ENCODE measurements at regions not wholly inside any gene's neighbourhood (a gene's known extent, or its start where the extent isn't known, plus 50 kb on each side); places are given as distances from the start of the nearest gene placed in this dataset.

DNA sequence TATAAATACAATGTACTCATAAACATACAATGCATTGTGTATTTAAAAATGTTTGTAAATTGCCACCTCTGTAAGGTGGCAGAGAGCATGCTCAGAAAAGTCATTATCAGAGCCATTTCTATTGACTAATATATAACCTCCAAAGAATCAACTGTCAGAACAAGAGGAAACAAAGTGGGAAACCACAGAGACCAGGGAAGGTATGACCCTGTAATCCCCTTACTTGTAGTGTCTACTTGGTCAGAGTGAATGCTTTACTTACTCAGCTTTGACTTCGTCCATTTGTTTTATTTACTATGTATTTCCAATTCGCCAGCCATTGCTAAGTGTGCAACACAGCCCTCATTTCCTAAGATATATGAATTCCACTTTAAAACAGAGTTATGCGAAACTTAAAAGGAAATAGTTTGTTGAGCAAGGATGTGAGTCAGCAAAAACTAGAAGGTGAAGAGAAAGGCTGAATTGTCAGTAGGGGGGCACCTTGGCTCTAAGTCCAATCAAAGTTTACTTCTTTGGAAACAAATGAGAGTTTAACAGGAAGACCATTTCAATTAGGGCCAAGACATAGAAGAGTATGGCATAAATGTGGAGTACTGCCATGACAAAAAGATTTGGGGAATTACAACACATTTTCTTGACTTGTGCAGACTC, 671.7 kb upstream of the PTBP2 start:
- H3K27ac ChIP-seq (ENCODE audit: low read depth, low read length) = no peak overlapping the region
- H3K4me1 ChIP-seq (ENCODE audit: control insufficient read depth, insufficient read depth, low read length) = no peaks in the 10 kb centered on the region
- no peaks in the 10 kb centered on the region; the same call in 1 of the 2 replicates for H3K9me3 ChIP-seq (ENCODE audit: control insufficient read depth, insufficient read depth, low read length)
- no peaks in the 10 kb centered on the region for H3K27me3 ChIP-seq (ENCODE audit: control insufficient read depth, insufficient read depth, low read length)
- no peak overlapping the region for H3K9ac ChIP-seq (ENCODE audit: low read depth, low read length)
- H3K36me3 ChIP-seq (ENCODE audit: control insufficient read depth, insufficient read depth, low read length) = no peaks in the 10 kb centered on the region
- no peak overlapping the region for H3K4me3 ChIP-seq (ENCODE audit: low read depth, low read length)

DNA sequence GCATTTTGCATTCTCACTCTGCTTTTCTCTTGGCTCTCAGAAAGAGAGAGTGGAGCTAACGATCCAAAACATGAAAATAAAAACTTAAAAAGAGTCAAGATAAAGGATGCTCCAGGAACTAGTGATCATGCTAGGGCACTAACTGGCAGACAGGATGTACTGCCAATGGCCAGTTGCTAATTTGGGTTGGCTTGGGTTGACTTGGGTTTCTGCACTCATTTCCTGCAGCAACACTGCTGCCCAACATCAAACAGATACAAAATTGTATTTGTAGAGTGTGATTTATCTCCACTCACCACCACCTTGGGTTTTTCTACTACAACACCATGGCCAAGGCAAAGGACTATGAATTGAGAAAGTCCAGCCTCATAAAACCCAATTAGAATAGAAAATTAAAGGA, 662.3 kb upstream of the PTBP2 start:
- no peak overlapping the region for H3K27ac ChIP-seq (ENCODE audit: low read depth, low read length)
- no peak overlapping the region for H3K9ac ChIP-seq (ENCODE audit: low read depth, low read length)
- H3K9me3 ChIP-seq (ENCODE audit: control insufficient read depth, insufficient read depth, low read length) = peaks cover 20% of the 10 kb centered on the region
- H3K36me3 ChIP-seq (ENCODE audit: control insufficient read depth, insufficient read depth, low read length) = no peaks in the 10 kb centered on the region
- H3K4me1 ChIP-seq (ENCODE audit: control insufficient read depth, insufficient read depth, low read length) = peaks cover 9% of the 10 kb centered on the region
- H3K27me3 ChIP-seq (ENCODE audit: control insufficient read depth, insufficient read depth, low read length) = no peaks in the 10 kb centered on the region
- no peak overlapping the region for H3K4me3 ChIP-seq (ENCODE audit: low read depth, low read length)

DNA sequence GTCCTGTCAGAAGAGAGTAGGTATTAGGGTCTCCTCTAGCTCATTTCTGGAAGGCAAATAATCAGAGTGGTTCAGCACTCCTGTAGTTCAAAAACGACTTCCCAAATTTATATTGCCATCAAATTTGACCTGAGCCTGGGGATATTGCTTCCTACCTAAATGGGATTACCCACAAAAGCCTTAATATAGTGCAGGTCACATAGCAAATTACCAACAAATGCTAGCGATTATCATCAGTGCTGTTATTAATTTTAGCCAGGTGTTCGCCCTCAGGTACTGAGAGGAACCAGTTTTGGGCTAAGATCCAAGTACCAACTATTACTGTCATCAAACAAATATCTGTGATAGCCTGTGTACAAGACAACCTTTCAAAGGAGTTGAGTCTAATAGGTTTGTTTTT, 661.8 kb upstream of the PTBP2 start:
- Histone ChIP-seq H3K4me3 (ENCODE audit: low read depth, low read length) (no peak overlapping the region), H3K9me3 (ENCODE audit: control insufficient read depth, insufficient read depth, low read length) (peaks cover 20% of the 10 kb centered on the region), H3K27ac (ENCODE audit: low read depth, low read length) (no peak overlapping the region), H3K27me3 (ENCODE audit: control insufficient read depth, insufficient read depth, low read length) (no peaks in the 10 kb centered on the region), H3K9ac (ENCODE audit: low read depth, low read length) (no peak overlapping the region), H3K36me3 (ENCODE audit: control insufficient read depth, insufficient read depth, low read length) (no peaks in the 10 kb centered on the region), H3K4me1 (ENCODE audit: control insufficient read depth, insufficient read depth, low read length) (peaks cover 9% of the 10 kb centered on the region)

DNA sequence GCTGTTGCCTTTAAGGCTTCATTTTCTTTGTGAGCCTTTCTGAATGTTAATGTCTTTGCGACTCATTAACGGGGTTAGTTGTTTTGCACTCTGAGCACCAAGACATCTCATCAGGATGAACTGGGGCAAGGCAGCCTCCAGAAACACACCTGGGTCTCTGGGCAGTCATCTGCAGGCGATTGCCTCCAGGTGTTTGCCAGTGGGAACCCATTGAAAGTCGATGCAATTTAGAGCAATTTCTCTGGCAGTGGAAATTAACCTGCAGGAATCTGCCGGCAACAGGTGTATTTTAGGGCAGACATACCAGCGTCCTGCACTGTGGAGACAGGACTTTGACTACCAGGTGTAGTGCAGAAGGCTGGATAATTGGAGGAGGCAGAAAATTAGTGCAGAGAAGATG, 661.0 kb upstream of the PTBP2 start:
- Histone ChIP-seq H3K9ac (ENCODE audit: low read depth, low read length) (no peak overlapping the region; the same call in 1 of the 2 replicates), H3K9me3 (ENCODE audit: control insufficient read depth, insufficient read depth, low read length) (peaks cover 20% of the 10 kb centered on the region), H3K27ac (ENCODE audit: low read depth, low read length) (no peak overlapping the region), H3K36me3 (ENCODE audit: control insufficient read depth, insufficient read depth, low read length) (no peaks in the 10 kb centered on the region), H3K4me1 (ENCODE audit: control insufficient read depth, insufficient read depth, low read length) (peaks cover 9% of the 10 kb centered on the region), H3K4me3 (ENCODE audit: low read depth, low read length) (no peak overlapping the region; the same call in 1 of the 2 replicates), H3K27me3 (ENCODE audit: control insufficient read depth, insufficient read depth, low read length) (no peaks in the 10 kb centered on the region)

DNA sequence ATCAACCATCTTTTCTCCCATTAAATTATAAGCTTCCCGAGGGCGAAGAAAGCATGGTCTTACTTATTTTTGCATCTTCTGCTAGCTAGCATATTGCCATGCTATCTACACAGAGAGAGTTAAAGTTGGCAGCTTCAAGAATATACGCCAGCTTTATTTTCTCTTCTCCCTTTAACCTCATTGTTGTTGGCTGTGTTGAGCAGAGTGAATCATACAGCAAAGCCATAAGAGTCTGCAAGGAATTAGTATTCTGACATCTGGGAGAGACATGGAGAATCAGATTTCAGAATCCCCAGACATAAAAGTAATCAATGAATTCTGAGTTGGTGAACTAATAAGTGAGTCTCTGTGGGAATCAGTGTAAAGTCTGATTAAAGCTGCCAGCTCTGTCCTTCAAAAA, 649.6 kb upstream of the PTBP2 start:
- no peaks in the 10 kb centered on the region for H3K9me3 ChIP-seq (ENCODE audit: control insufficient read depth, insufficient read depth, low read length)
- no peaks in the 10 kb centered on the region for H3K36me3 ChIP-seq (ENCODE audit: control insufficient read depth, insufficient read depth, low read length)
- no peak overlapping the region for H3K4me3 ChIP-seq (ENCODE audit: low read depth, low read length)
- H3K4me1 ChIP-seq (ENCODE audit: control insufficient read depth, insufficient read depth, low read length) = no peaks in the 10 kb centered on the region
- H3K9ac ChIP-seq (ENCODE audit: low read depth, low read length) = no peak overlapping the region
- no peaks in the 10 kb centered on the region for H3K27me3 ChIP-seq (ENCODE audit: control insufficient read depth, insufficient read depth, low read length)
- no peak overlapping the region for H3K27ac ChIP-seq (ENCODE audit: low read depth, low read length)

DNA sequence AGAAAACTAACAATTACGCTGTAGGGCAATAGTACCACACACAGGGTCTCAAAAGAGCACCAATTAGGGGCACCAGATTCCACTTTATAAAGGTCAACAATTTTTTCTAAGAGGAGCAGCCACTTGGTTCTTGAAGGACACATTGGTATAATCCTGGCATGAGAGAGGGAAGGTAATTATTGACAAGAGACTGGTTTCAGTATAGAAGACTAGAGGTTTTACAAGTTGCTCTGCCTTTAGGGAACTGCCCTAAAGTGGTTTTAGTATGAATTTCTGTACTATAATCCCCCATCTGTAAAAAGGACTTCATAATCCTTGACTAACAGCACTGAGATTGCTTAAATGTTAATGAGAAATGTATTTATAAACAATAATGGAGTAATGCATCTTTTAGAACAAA, 648.5 kb upstream of the PTBP2 start:
- Histone ChIP-seq H3K9ac (ENCODE audit: low read depth, low read length) (no peak overlapping the region), H3K27me3 (ENCODE audit: control insufficient read depth, insufficient read depth, low read length) (no peaks in the 10 kb centered on the region), H3K4me1 (ENCODE audit: control insufficient read depth, insufficient read depth, low read length) (no peaks in the 10 kb centered on the region), H3K27ac (ENCODE audit: low read depth, low read length) (no peak overlapping the region), H3K9me3 (ENCODE audit: control insufficient read depth, insufficient read depth, low read length) (no peaks in the 10 kb centered on the region), H3K4me3 (ENCODE audit: low read depth, low read length) (no peak overlapping the region), H3K36me3 (ENCODE audit: control insufficient read depth, insufficient read depth, low read length) (no peaks in the 10 kb centered on the region)

DNA sequence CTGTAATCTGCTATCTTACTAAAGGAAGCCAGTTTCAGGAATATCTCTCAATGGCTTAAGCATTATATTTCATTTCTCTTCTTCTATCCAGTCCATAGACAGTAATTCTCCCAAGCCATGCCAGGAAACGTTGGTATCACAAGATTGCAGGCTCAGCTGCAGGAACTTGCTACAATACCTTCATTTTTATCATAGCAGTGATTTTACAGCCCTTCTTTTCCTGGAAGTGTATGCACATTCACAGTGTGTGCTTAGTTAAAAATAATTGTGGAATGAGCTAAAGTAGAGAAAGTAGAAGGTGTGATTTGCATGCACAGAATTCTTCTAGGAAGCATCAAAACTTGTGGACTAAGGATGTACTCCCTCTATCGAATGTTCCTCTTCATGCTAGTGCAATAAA, 647.2 kb upstream of the PTBP2 start:
- no peaks in the 10 kb centered on the region for H3K9me3 ChIP-seq (ENCODE audit: control insufficient read depth, insufficient read depth, low read length)
- H3K9ac ChIP-seq (ENCODE audit: low read depth, low read length) = no peak overlapping the region
- no peaks in the 10 kb centered on the region for H3K36me3 ChIP-seq (ENCODE audit: control insufficient read depth, insufficient read depth, low read length)
- H3K4me1 ChIP-seq (ENCODE audit: control insufficient read depth, insufficient read depth, low read length) = no peaks in the 10 kb centered on the region
- no peak overlapping the region for H3K4me3 ChIP-seq (ENCODE audit: low read depth, low read length)
- H3K27ac ChIP-seq (ENCODE audit: low read depth, low read length) = no peak overlapping the region
- no peaks in the 10 kb centered on the region for H3K27me3 ChIP-seq (ENCODE audit: control insufficient read depth, insufficient read depth, low read length)

DNA sequence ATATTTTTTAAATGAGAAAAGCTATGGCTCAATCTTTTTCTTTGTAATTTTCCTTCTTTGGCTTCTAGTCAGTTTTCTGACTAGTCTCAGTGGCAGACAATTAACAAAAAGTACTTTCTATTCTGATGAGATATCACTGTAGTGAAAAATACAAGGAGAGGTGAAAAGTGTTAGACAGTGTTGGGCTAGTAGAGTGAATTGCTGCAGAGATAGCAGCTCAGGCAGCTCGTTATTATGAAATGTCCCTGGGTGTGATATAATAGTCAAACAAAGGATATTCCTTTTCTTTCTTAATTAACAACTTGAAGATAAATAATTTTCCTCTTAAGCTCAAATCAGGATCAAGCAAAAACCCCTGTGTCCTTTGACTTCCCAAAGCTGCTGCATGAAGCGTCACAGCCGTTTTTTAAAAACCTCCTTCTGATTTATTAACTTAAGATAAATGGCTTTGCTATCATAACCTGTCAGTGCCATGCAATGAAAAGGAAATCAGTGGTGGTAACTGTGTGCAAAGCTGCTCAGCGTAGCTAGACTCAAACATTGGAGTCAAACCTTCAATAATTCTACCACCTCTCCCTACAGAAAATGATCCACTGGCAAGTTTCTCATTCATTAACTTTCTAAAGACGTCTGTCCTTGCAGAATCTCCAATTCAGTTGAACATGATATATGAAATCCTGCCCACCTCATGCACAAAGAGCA, 646.6 kb upstream of the PTBP2 start:
- H3K27me3 ChIP-seq (ENCODE audit: control insufficient read depth, insufficient read depth, low read length) = no peaks in the 10 kb centered on the region
- no peak overlapping the region for H3K27ac ChIP-seq (ENCODE audit: low read depth, low read length)
- no peak overlapping the region for H3K9ac ChIP-seq (ENCODE audit: low read depth, low read length)
- H3K36me3 ChIP-seq (ENCODE audit: control insufficient read depth, insufficient read depth, low read length) = no peaks in the 10 kb centered on the region
- H3K4me1 ChIP-seq (ENCODE audit: control insufficient read depth, insufficient read depth, low read length) = no peaks in the 10 kb centered on the region
- no peaks in the 10 kb centered on the region for H3K9me3 ChIP-seq (ENCODE audit: control insufficient read depth, insufficient read depth, low read length)
- no peak overlapping the region for H3K4me3 ChIP-seq (ENCODE audit: low read depth, low read length)

DNA sequence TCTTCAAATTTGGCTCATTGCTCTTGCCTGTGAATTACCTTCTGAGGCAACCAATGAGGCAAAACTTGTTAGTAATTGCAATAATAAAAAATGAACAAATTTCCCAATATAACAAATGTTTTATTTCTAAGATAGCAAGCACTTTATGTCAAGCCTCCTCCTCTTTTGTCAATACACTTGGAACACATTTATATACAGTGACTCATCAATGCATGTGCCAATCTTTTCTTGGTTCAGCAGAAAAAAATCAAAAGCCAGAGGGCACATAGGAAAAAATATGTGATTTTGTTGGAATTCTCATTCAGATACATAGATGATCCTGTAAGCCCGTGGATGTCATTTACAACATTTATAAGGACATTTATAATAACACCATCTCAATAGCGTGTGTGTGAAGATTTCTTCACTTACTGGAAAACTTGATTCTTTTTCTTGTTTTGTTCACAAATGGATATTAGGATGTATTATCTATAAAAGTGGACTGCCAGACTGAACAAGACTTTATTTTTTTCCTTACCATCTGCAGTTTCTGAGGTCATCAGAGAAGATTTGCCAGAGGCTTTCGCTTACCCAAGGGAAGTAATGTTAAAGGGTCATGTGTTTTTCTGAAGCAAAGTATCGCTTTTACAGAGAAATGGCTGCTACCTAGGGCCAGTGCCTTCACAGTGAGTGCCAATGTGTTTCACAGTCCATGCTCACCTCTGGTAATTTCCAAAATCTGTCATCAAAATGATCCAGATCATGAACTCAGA, 645.7 kb upstream of the PTBP2 start:
- H3K9ac ChIP-seq (ENCODE audit: low read depth, low read length) = no peak overlapping the region
- H3K27me3 ChIP-seq (ENCODE audit: control insufficient read depth, insufficient read depth, low read length) = no peaks in the 10 kb centered on the region
- H3K36me3 ChIP-seq (ENCODE audit: control insufficient read depth, insufficient read depth, low read length) = no peaks in the 10 kb centered on the region
- H3K4me3 ChIP-seq (ENCODE audit: low read depth, low read length) = no peak overlapping the region
- H3K4me1 ChIP-seq (ENCODE audit: control insufficient read depth, insufficient read depth, low read length) = no peaks in the 10 kb centered on the region
- H3K27ac ChIP-seq (ENCODE audit: low read depth, low read length) = no peak overlapping the region
- no peaks in the 10 kb centered on the region for H3K9me3 ChIP-seq (ENCODE audit: control insufficient read depth, insufficient read depth, low read length)

DNA sequence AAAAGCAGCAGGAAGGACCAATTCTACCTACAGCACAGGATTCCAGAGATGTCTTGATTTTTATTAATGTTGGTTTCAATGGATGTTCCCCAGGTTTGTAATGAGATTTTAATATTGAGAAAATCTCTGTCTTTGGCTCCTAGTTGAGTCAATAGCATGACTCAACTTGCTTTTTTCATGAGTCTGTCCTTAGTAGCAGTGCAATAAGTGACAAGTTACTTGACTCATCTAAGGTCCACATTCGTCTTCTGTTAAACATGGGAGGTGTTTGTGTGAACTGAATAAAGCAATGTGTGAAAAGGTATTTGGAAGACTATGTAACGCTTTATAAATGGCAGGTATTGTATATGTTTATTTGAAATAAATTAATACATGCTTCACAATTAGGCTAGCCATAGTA, 645.0 kb upstream of the PTBP2 start:
- H3K36me3 ChIP-seq (ENCODE audit: control insufficient read depth, insufficient read depth, low read length) = no peaks in the 10 kb centered on the region
- no peak overlapping the region for H3K4me3 ChIP-seq (ENCODE audit: low read depth, low read length)
- H3K27me3 ChIP-seq (ENCODE audit: control insufficient read depth, insufficient read depth, low read length) = no peaks in the 10 kb centered on the region
- H3K27ac ChIP-seq (ENCODE audit: low read depth, low read length) = no peak overlapping the region
- no peaks in the 10 kb centered on the region for H3K9me3 ChIP-seq (ENCODE audit: control insufficient read depth, insufficient read depth, low read length)
- no peaks in the 10 kb centered on the region for H3K4me1 ChIP-seq (ENCODE audit: control insufficient read depth, insufficient read depth, low read length)
- no peak overlapping the region for H3K9ac ChIP-seq (ENCODE audit: low read depth, low read length)

DNA sequence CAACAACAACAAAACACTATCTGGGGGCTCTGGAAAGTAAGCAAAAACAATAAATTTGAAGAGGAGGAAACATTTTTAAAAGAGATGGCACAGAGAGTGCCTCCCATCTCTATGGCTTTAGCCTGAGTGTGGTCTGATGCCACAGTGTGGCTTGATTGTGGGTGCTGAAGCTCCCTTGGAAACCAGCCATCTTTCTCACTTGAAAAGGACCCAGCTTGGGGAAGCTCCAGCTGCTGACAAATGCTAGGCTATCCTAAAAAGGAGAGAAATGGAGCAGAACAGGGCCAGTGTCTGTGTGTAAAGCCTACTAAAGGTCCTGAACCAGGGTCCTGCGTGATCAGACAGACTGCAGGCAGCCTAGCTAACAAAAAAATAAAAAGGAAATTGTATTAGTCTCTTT, 642.0 kb upstream of the PTBP2 start:
- H3K4me3 ChIP-seq (ENCODE audit: low read depth, low read length) = no peak overlapping the region
- no peaks in the 10 kb centered on the region for H3K9me3 ChIP-seq (ENCODE audit: control insufficient read depth, insufficient read depth, low read length)
- no peaks in the 10 kb centered on the region for H3K27me3 ChIP-seq (ENCODE audit: control insufficient read depth, insufficient read depth, low read length)
- H3K27ac ChIP-seq (ENCODE audit: low read depth, low read length) = no peak overlapping the region
- H3K4me1 ChIP-seq (ENCODE audit: control insufficient read depth, insufficient read depth, low read length) = no peaks in the 10 kb centered on the region
- H3K9ac ChIP-seq (ENCODE audit: low read depth, low read length) = no peak overlapping the region
- H3K36me3 ChIP-seq (ENCODE audit: control insufficient read depth, insufficient read depth, low read length) = no peaks in the 10 kb centered on the region

Measured in HUES48 (cell line).